GM06990 (cell line): ENCODE measurements at regions not wholly inside any gene's neighbourhood (a gene's known extent, or its start where the extent isn't known, plus 50 kb on each side); places are given as distances from the start of the nearest gene placed in this dataset.
A peak's percentile ranks its signal among the peaks of the same experiment; 100 is the strongest.

Experiments
- DNase-seq: peaks from one replicate; pipeline ENCODE4 v3.0.0-alpha.2; 2011; ENCODE audit not compliant: insufficient read length; ENCODE audit errors: extremely low read depth
- H3K27me3 ChIP-seq: replicated peaks from 2 replicates; pipeline ENCODE4 v1.6.0; 2011; ENCODE audit warnings: low read length; ENCODE audit not compliant: control insufficient read depth, insufficient read depth
- H3K36me3 ChIP-seq: 2 replicates; pipeline ENCODE4 v1.5.1; 2011; ENCODE audit warnings: low read length; ENCODE audit not compliant: control insufficient read depth, insufficient read depth
- H3K4me3 ChIP-seq: replicated peaks from 2 replicates; pipeline ENCODE4 v1.5.1; 2011; ENCODE audit warnings: low read depth, mild to moderate bottlenecking, control low read depth, low read length
- CTCF ChIP-seq: IDR thresholded peaks from 2 replicates; pipeline ENCODE4 v1.5.1; 2011; ENCODE audit warnings: low read length, control low read depth, mild to moderate bottlenecking, inconsistent platforms; ENCODE audit not compliant: insufficient read depth, poor library complexity, severe bottlenecking

- TF ChIP-seq CTCF, result no peak
- H3K4me3 ChIP-seq, result no peak overlapping the region
- no peaks in the 10 kb centered on the region; the same call in 1 of the 2 replicates for H3K27me3 ChIP-seq
- DNase-seq, result no peak
- H3K36me3 ChIP-seq, result no peaks in the 10 kb centered on the region
Observed at GRCh38 chr1:29514361-29515169, 278.2 kb downstream of the PTPRU start.

GRCh38 chr1:29513357-29513756, 277.0 kb downstream of the PTPRU start:
- DNase-seq, result no peak
- TF ChIP-seq CTCF, result peak; percentile 60

GRCh38 chr1:29511436-29511835, 275.1 kb downstream of the PTPRU start:
- no peak for DNase-seq
- H3K27me3 ChIP-seq, result no peaks in the 10 kb centered on the region; the same call in 1 of the 2 replicates
- H3K4me3 ChIP-seq, result no peak overlapping the region
- no peak for TF ChIP-seq CTCF
- no peaks in the 10 kb centered on the region for H3K36me3 ChIP-seq

More at GRCh38 chr1:29513357-29513756, 277.0 kb downstream of the PTPRU start:
- Histone ChIP-seq H3K4me3 (no peak overlapping the region), H3K27me3 (no peaks in the 10 kb centered on the region; the same call in 1 of the 2 replicates), H3K36me3 (no peaks in the 10 kb centered on the region)

- H3K27me3 ChIP-seq, result no peaks in the 10 kb centered on the region; the same call in 1 of the 2 replicates
- DNase-seq, result no peak
- no peak for TF ChIP-seq CTCF
- no peaks in the 10 kb centered on the region for H3K36me3 ChIP-seq
- no peak overlapping the region for H3K4me3 ChIP-seq
Observed at GRCh38 chr1:29508458-29509107, 272.3 kb downstream of the PTPRU start.

- no peak for TF ChIP-seq CTCF
- no peaks in the 10 kb centered on the region; the same call in 1 of the 2 replicates for H3K27me3 ChIP-seq
- DNase-seq, result no peak
- H3K4me3 ChIP-seq, result no peak overlapping the region
- H3K36me3 ChIP-seq, result no peaks in the 10 kb centered on the region
Observed at GRCh38 chr1:29506678-29507225, 270.4 kb downstream of the PTPRU start.
